Astrocyte (in vitro differentiated cells and primary cell): ENCODE measurements at regions not wholly inside any gene's neighbourhood (a gene's known extent, or its start where the extent isn't known, plus 50 kb on each side); places are given as distances from the start of the nearest gene placed in this dataset.

Experiments used
- DNase-seq: peaks from one replicate; pipeline ENCODE4 v3.0.0-alpha.2; 2010; ENCODE audit warnings: low read depth
- FAIRE-seq: peaks from 2 replicates; lab custom pipeline; 2011; peaks lifted over from hg19 to GRCh38; lab: Jason Lieb, UNC
- H2AFZ ChIP-seq: 2 replicates; pipeline ENCODE4 v1.6.0; 2012; ENCODE audit warnings: low read depth, low read length, inconsistent platforms
- H3K27ac ChIP-seq: 2 replicates; pipeline ENCODE4 v1.5.1; 2011; ENCODE audit warnings: low read depth, low read length, inconsistent platforms
- H3K27me3 ChIP-seq: 2 replicates; pipeline ENCODE4 v1.6.0; 2011; ENCODE audit warnings: low read length, inconsistent platforms; ENCODE audit not compliant: insufficient read depth
- H3K36me3 ChIP-seq: 2 replicates; pipeline ENCODE4 v1.5.1; 2011; ENCODE audit warnings: low read length, inconsistent platforms; ENCODE audit not compliant: insufficient read depth
- H3K4me1 ChIP-seq: 2 replicates; pipeline ENCODE4 v1.5.1; 2011; ENCODE audit warnings: low read length, inconsistent platforms; ENCODE audit not compliant: insufficient read depth
- H3K4me2 ChIP-seq: 2 replicates; pipeline ENCODE4 v1.6.0; 2012; ENCODE audit warnings: low read length, inconsistent platforms
- H3K4me3 ChIP-seq: 2 replicates; pipeline ENCODE4 v1.5.1; 2011; ENCODE audit warnings: low read depth, mild to moderate bottlenecking, low read length, inconsistent platforms; ENCODE audit not compliant: insufficient read depth
- H3K79me2 ChIP-seq: 2 replicates; pipeline ENCODE4 v1.6.0; 2012; ENCODE audit warnings: mild to moderate bottlenecking, low read length, inconsistent platforms; ENCODE audit not compliant: insufficient read depth
- H3K9ac ChIP-seq: 2 replicates; pipeline ENCODE4 v1.6.0; 2012; ENCODE audit warnings: mild to moderate bottlenecking, low read length, inconsistent platforms
- H3K9me3 ChIP-seq: 2 replicates; pipeline ENCODE4 v1.5.1; 2012; ENCODE audit warnings: low read depth, mild to moderate bottlenecking, low read length, inconsistent platforms; ENCODE audit not compliant: insufficient read depth
- H4K20me1 ChIP-seq: 2 replicates; pipeline ENCODE4 v1.6.0; 2012; ENCODE audit warnings: low read length, inconsistent platforms; ENCODE audit not compliant: insufficient read depth
- H3K27ac Mint-ChIP-seq: one replicate; pipeline ENCODE4 v1.8.0; 2021; ENCODE audit warnings: mild to moderate bottlenecking, mixed read lengths; ENCODE audit not compliant: unreplicated experiment
- H3K27me3 Mint-ChIP-seq: one replicate; pipeline ENCODE4 v1.8.0; 2021; ENCODE audit warnings: low read depth, mixed read lengths; ENCODE audit not compliant: unreplicated experiment
- H3K36me3 Mint-ChIP-seq: one replicate; pipeline ENCODE4 v1.8.0; 2021; ENCODE audit warnings: low read depth, mixed read lengths; ENCODE audit not compliant: unreplicated experiment
- H3K4me1 Mint-ChIP-seq: one replicate; pipeline ENCODE4 v1.8.0; 2021; ENCODE audit warnings: low read depth, mixed read lengths; ENCODE audit not compliant: unreplicated experiment
- H3K4me3 Mint-ChIP-seq: one replicate; pipeline ENCODE4 v1.8.0; 2021; ENCODE audit warnings: mild to moderate bottlenecking, moderate library complexity, mixed read lengths; ENCODE audit not compliant: unreplicated experiment
- H3K9me3 Mint-ChIP-seq: one replicate; pipeline ENCODE4 v1.8.0; 2021; ENCODE audit warnings: mild to moderate bottlenecking, mixed read lengths; ENCODE audit not compliant: unreplicated experiment
- CTCF ChIP-seq: IDR thresholded peaks from 2 replicates; pipeline ENCODE4 v1.5.1; 2011; ENCODE audit warnings: low read depth, mild to moderate bottlenecking, inconsistent platforms, low read length, moderate library complexity; ENCODE audit not compliant: insufficient read depth
- EZH2 ChIP-seq: IDR thresholded peaks from 2 replicates; pipeline ENCODE4 v1.6.1; 2012; ENCODE audit warnings: mild to moderate bottlenecking, low read length, inconsistent platforms; ENCODE audit not compliant: insufficient read depth

DNA sequence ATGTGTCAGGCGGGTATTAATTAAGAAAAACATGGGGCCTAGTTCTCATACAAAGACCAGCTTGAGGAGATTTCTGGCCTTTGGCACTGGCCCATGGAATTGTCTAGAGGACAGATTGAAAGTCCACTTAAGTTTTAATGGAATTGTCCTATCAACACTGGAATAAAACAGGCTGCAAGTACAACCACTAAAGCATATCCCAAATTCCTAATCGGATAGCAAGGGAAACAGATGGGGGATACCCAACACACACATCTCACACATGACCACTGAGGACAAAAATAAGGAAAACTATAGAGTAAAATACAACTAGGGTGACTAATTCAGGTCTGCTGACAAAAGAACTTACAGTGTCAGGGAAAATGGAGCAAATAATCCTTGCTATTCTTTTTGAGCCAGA lies 167.8 kb downstream of the GASK1B start:
- Mint-ChIP-seq H3K36me3 (no peaks in the 10 kb centered on the region), H3K27me3 (no peaks in the 10 kb centered on the region), H3K9me3 (no peaks in the 10 kb centered on the region), H3K4me1 (peaks cover 34% of the 10 kb centered on the region), H3K27ac (peak overlapping the region; percentile 41), H3K4me3 (no peak overlapping the region)
- H3K36me3 ChIP-seq, result no peaks in the 10 kb centered on the region
- H3K27ac ChIP-seq, result no peak overlapping the region
- no peak overlapping the region for H3K4me2 ChIP-seq
- H3K9ac ChIP-seq, result no peak overlapping the region
- FAIRE-seq (no peak), DNase-seq (no peak)
- H3K4me3 ChIP-seq, result no peak overlapping the region
- no peaks in the 10 kb centered on the region for H3K79me2 ChIP-seq
- H4K20me1 ChIP-seq, result no peaks in the 10 kb centered on the region
- no peaks in the 10 kb centered on the region for H3K27me3 ChIP-seq
- TF ChIP-seq EZH2 (no peak), CTCF (no peak)
- H3K4me1 ChIP-seq, result peaks cover 17% of the 10 kb centered on the region
- no peaks in the 10 kb centered on the region for H3K9me3 ChIP-seq
- H2AFZ ChIP-seq, result no peak overlapping the region

- no peak for TF ChIP-seq CTCF
- TF ChIP-seq EZH2, result no peak
- Histone ChIP-seq H3K4me2 (no peak overlapping the region), H3K9me3 (no peaks in the 10 kb centered on the region), H3K27me3 (no peaks in the 10 kb centered on the region), H4K20me1 (no peaks in the 10 kb centered on the region), H3K79me2 (no peaks in the 10 kb centered on the region), H3K9ac (no peak overlapping the region), H2AFZ (peak overlapping the region; percentile 15), H3K4me1 (peaks cover 12% of the 10 kb centered on the region), H3K27ac (no peak overlapping the region), H3K4me3 (no peak overlapping the region), H3K36me3 (no peaks in the 10 kb centered on the region)
- H3K36me3 Mint-ChIP-seq, result no peaks in the 10 kb centered on the region
- no peak overlapping the region for H3K27ac Mint-ChIP-seq
- DNase-seq (no peak), FAIRE-seq (no peak)
- peaks cover 26% of the 10 kb centered on the region for H3K4me1 Mint-ChIP-seq
- no peak overlapping the region for H3K4me3 Mint-ChIP-seq
- H3K27me3 Mint-ChIP-seq, result no peaks in the 10 kb centered on the region
- H3K9me3 Mint-ChIP-seq, result no peaks in the 10 kb centered on the region
Measured at GRCh38 chr4:158004101-158004500, 168.7 kb downstream of the GASK1B start.

DNA sequence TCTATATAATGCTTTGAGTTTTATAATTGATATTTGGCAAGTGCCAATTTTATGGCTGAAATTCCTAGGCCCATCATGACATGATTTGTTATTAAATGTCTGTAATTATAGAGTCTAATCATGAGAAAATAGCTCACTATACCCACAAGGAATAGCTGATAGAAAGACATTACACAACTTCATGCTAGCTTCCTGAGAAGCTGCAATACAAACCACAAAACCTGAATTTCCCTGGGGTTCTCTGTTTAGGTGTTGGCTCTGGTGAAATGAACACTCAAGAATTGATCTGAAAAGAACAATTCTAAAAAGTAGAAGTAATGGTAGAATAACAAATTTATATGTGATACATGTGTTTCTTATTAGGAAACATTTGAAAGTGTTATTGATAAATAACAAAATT lies 169.6 kb downstream of the GASK1B start:
- H3K9me3 ChIP-seq, result no peaks in the 10 kb centered on the region
- H3K27me3 ChIP-seq, result no peaks in the 10 kb centered on the region
- Mint-ChIP-seq H3K27ac (no peak overlapping the region), H3K4me3 (no peak overlapping the region), H3K9me3 (no peaks in the 10 kb centered on the region), H3K36me3 (no peaks in the 10 kb centered on the region), H3K4me1 (peaks cover 18% of the 10 kb centered on the region), H3K27me3 (no peaks in the 10 kb centered on the region)
- TF ChIP-seq CTCF (no peak), EZH2 (no peak)
- no peak overlapping the region for H3K9ac ChIP-seq
- no peaks in the 10 kb centered on the region for H3K79me2 ChIP-seq
- H4K20me1 ChIP-seq, result no peaks in the 10 kb centered on the region
- FAIRE-seq, result no peak
- H3K4me3 ChIP-seq, result no peak overlapping the region
- H3K27ac ChIP-seq, result no peak overlapping the region
- H3K4me1 ChIP-seq, result peaks cover 4% of the 10 kb centered on the region
- no peak for DNase-seq
- no peaks in the 10 kb centered on the region for H3K36me3 ChIP-seq
- H2AFZ ChIP-seq, result no peak overlapping the region
- no peak overlapping the region for H3K4me2 ChIP-seq
